ENCODE measurements at regions not wholly inside any gene's neighbourhood (a gene's known extent, or its start where the extent isn't known, plus 50 kb on each side); places are given as distances from the start of the nearest gene placed in this dataset.

GRCh38 chr10:47053081-47053798, 142.0 kb downstream of the PTPN20 start:
- no peaks in the 10 kb centered on the region for H3K27me3 Mint-ChIP-seq (ENCODE audit: low read depth)
- DNase-seq (ENCODE audit: low spot score): no peak
- peaks cover 9% of the 10 kb centered on the region for H3K4me1 Mint-ChIP-seq (ENCODE audit: low read depth)
- no peak overlapping the region for H3K27ac Mint-ChIP-seq (ENCODE audit: unreplicated experiment)
- H3K9me3 Mint-ChIP-seq (ENCODE audit: low read depth): peaks cover 2% of the 10 kb centered on the region
- TF ChIP-seq, protein P1, sequence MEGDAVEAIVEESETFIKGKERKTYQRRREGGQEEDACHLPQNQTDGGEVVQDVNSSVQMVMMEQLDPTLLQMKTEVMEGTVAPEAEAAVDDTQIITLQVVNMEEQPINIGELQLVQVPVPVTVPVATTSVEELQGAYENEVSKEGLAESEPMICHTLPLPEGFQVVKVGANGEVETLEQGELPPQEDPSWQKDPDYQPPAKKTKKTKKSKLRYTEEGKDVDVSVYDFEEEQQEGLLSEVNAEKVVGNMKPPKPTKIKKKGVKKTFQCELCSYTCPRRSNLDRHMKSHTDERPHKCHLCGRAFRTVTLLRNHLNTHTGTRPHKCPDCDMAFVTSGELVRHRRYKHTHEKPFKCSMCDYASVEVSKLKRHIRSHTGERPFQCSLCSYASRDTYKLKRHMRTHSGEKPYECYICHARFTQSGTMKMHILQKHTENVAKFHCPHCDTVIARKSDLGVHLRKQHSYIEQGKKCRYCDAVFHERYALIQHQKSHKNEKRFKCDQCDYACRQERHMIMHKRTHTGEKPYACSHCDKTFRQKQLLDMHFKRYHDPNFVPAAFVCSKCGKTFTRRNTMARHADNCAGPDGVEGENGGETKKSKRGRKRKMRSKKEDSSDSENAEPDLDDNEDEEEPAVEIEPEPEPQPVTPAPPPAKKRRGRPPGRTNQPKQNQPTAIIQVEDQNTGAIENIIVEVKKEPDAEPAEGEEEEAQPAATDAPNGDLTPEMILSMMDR (IDR thresholded peaks at IDR 0.05): no peak
- no peak overlapping the region for H3K4me3 Mint-ChIP-seq (ENCODE audit: unreplicated experiment)
- H3K36me3 Mint-ChIP-seq (ENCODE audit: low read depth): no peaks in the 10 kb centered on the region

- H3K27me3 Mint-ChIP-seq (ENCODE audit: low read depth): peaks cover 4% of the 10 kb centered on the region
- no peaks in the 10 kb centered on the region for H3K36me3 Mint-ChIP-seq (ENCODE audit: low read depth)
- no peaks in the 10 kb centered on the region for H3K4me1 Mint-ChIP-seq (ENCODE audit: low read depth)
- peaks cover 2% of the 10 kb centered on the region for H3K9me3 Mint-ChIP-seq (ENCODE audit: low read depth)
- TF ChIP-seq, protein P1 (IDR thresholded peaks at IDR 0.05): no peak
- no peak for DNase-seq (ENCODE audit: low spot score)
- H3K27ac Mint-ChIP-seq (ENCODE audit: unreplicated experiment): no peak overlapping the region
- no peak overlapping the region for H3K4me3 Mint-ChIP-seq (ENCODE audit: unreplicated experiment)
Measured at GRCh38 chr10:47054974-47055373, 143.7 kb downstream of the PTPN20 start.

GRCh38 chr10:47055386-47056246, 144.4 kb downstream of the PTPN20 start:
- Mint-ChIP-seq H3K27ac (ENCODE audit: unreplicated experiment) (no peak overlapping the region), H3K9me3 (ENCODE audit: low read depth) (peaks cover 2% of the 10 kb centered on the region), H3K4me1 (ENCODE audit: low read depth) (no peaks in the 10 kb centered on the region), H3K27me3 (ENCODE audit: low read depth) (peaks cover 9% of the 10 kb centered on the region), H3K4me3 (ENCODE audit: unreplicated experiment) (no peak overlapping the region), H3K36me3 (ENCODE audit: low read depth) (no peaks in the 10 kb centered on the region)
- TF ChIP-seq, protein P1 (IDR thresholded peaks at IDR 0.05): no peak
- DNase-seq (ENCODE audit: low spot score): no peak

- no peak overlapping the region for H3K4me3 Mint-ChIP-seq (ENCODE audit: unreplicated experiment)
- TF ChIP-seq, protein P1 (IDR thresholded peaks at IDR 0.05): no peak
- no peak for DNase-seq (ENCODE audit: low spot score)
- H3K27me3 Mint-ChIP-seq (ENCODE audit: low read depth): peaks cover 11% of the 10 kb centered on the region
- peaks cover 2% of the 10 kb centered on the region for H3K9me3 Mint-ChIP-seq (ENCODE audit: low read depth)
- H3K36me3 Mint-ChIP-seq (ENCODE audit: low read depth): no peaks in the 10 kb centered on the region
- no peaks in the 10 kb centered on the region for H3K4me1 Mint-ChIP-seq (ENCODE audit: low read depth)
- no peak overlapping the region for H3K27ac Mint-ChIP-seq (ENCODE audit: unreplicated experiment)
Measured at GRCh38 chr10:47056247-47056510, 145.0 kb downstream of the PTPN20 start.

DNA sequence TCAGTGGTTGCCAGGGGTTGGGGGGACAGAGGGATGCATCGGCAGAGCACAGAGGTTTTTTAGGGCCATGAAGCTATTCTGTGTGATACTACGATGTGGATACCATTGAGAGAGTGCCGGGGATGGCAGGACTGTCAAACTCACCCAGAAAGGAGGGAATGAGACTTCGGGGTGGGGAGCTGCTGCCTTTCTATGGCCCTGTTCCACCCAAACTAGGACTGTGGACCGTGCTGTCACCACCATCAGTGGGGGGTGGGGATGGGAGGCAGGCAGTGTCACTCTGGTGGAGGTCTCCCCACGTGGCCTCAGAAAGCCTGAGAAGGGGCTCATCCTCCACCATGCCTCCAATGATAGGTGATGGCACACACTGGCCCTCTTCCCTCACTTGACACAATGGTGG, 146.2 kb downstream of the PTPN20 start:
- H3K9me3 Mint-ChIP-seq (ENCODE audit: low read depth): peaks cover 2% of the 10 kb centered on the region
- H3K27ac Mint-ChIP-seq (ENCODE audit: unreplicated experiment): no peak overlapping the region
- no peaks in the 10 kb centered on the region for H3K36me3 Mint-ChIP-seq (ENCODE audit: low read depth)
- no peak overlapping the region for H3K4me3 Mint-ChIP-seq (ENCODE audit: unreplicated experiment)
- peaks cover 4% of the 10 kb centered on the region for H3K4me1 Mint-ChIP-seq (ENCODE audit: low read depth)
- H3K27me3 Mint-ChIP-seq (ENCODE audit: low read depth): peaks cover 11% of the 10 kb centered on the region
- DNase-seq (ENCODE audit: low spot score): no peak
- TF ChIP-seq, protein P1 (IDR thresholded peaks at IDR 0.05): no peak
